Embryonic facial prominence (tissue), 1 donor: ENCODE measurements at regions not wholly inside any gene's neighbourhood (a gene's known extent, or its start where the extent isn't known, plus 50 kb on each side); places are given as distances from the start of the nearest gene placed in this dataset.

Experiments used
- DNase-seq: peaks from one replicate; pipeline ENCODE4 v3.0.0-alpha.2; 2016; ENCODE audit errors: extremely low spot score

DNA sequence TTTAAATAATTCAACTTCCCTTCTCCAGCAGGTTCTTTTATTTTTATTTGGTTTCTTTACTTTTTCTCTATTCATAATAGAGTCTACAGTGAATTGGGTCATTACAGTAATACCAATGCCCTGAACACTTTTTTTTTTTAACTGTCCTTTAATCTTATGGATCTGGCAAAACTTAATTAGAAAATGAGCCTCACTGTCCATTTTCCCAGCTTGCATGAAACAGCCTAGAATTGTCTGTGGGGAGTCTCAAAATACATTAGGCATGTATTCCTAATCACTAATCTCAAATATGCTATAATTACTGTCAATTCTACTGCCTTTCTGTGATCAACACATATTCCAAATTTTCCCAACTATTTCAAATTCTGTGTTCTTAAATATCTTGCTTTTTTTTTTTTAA, 406.8 kb downstream of the ANXA1 start:
- no peak for DNase-seq

DNA sequence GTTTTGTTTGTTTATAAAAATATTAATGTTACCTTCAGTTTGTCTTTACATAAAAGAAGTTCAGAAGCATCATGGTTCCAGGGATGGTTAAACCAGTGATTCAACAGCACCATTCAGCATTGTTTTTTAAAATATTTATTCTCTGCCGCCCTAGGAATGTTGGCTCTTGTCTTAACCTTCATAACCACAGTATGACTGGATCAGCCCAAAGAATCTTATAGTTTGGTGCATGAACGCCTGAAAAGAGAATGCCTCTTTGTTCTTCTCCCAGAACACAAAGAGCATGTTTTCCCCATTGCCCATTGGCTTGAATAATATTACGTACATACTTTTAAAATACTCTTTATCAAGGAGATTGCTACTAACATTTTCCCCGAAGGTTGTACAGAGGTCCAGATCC, 413.4 kb downstream of the ANXA1 start:
- no peak for DNase-seq

DNA sequence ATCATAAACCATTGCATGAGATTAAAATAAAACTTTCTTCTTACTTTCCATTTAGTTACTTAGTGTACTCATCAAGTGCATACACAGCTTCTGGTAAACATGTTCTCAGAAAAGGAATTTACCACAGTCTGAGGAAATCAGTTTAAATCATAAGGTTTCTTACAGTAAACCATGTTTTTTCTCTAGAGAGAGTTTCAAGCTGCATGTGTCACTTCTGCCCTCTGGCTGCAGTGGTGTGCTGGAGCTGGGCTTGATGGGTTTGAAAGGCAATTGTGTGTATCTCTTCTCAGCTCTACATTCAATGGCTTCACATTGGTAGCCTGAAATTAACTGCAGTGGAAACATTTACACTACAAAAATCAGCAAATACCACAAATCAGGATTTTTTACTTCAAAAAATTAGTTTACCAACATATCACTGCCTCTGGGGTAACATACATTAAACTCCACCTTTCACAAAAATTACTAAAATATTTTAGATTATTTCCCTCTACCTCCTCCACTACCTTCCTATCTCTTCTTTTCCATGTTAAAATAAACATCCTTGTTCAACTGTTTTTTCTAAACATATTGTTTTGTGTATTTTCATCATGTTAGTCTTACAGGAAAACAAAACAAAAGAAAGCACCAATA, 414.3 kb downstream of the ANXA1 start:
- DNase-seq, result no peak

DNA sequence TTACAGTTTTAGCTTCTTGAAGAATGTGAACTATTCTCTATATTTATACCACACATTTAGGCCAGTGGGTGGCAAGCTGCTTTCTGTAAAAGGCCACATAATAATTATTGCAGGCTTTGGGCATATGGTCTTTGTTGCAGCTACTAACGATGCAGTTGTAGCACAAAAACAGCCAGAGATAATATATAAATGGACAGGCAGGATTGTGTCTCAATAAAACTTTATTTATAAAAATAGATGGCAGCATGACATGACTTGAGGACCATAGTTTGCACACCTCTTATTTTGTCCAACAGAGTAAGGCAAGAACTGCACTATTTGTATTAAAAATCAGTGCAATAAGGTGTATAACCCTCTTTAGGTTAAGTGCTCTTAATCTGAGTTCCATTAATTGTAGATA, 415.0 kb downstream of the ANXA1 start:
- DNase-seq, result no peak

DNA sequence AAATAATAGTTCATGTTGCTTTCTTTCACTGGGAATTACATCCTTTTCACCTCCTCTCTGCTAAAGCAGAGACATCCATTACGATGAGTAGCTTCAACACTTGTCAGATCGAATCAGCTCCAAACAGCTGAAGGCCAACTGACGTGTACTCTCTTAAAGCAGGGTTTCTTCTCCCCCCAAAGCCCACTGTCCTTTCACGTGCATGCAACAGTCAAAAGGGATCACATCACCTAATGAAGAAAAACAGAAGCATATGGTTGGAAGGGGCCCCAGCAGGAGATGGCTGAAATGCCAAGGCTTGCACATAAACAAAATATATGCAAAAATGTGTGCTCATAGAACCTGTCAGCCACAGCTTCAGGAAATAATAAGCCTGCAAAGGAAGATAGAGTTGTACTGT, 421.6 kb downstream of the ANXA1 start:
- no peak for DNase-seq

DNA sequence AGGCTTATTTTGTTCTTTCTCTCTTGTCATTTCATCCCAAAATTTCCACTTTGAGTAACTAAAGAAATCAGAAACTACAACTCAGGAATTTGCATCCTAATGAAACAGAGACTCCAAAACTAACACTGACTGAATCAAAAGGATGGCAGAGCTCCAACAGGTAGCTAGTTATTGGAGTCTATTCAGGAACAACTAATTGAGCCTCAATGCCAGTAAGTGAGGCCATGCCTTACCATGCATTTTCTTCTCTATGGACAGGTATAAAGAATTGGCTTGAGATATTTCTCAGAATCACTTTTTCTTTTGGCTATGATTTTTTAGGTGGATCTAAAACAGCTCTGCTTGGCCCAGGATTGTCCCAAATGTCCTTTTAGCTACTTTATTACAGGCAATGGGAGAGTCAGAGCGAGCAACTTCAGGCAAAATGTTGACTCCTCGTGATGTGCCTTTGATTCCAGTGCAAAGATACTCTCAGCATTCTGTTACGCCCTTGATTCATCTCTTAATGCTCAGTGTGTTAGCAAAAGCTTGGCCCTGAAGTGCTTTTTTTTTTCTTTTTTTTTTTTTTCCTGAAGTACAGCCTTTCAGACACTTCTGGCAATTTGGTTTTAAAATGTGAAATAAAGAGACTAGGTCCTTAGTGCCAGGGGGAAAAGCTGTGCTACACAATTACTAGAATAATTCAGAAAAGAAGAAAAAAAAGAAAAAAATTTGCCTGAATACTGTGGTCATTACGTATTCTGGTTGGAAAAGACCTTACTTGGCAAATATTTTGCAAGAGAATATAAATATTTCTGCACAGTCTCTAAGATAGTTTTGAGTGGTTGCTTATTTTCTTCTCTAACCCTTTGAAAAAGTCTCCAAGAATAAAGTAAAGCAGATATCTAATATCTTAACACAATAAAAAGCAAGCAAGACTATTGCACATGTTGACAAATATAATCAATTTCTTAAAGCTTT, 423.7 kb downstream of the ANXA1 start:
- DNase-seq, result no peak

DNA sequence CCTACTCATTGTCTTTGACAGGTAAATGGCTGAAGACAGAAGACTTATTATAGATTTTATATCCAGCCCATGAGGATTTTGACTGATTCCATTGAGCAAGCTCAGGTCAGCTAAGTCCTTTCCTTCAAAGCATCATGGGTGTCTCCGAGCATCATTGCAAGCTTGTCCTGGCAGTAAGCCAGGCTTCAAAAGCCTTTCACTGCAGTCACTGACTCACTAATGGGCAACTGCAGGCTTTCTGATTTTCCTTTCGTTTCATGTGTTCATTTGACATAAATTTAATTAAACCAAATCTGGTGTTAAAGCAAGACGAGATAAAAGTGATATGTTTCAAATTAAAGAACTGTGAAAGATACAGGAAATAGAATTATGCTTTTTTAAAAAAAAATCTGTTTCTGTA, 426.2 kb downstream of the ANXA1 start:
- DNase-seq, result no peak

DNA sequence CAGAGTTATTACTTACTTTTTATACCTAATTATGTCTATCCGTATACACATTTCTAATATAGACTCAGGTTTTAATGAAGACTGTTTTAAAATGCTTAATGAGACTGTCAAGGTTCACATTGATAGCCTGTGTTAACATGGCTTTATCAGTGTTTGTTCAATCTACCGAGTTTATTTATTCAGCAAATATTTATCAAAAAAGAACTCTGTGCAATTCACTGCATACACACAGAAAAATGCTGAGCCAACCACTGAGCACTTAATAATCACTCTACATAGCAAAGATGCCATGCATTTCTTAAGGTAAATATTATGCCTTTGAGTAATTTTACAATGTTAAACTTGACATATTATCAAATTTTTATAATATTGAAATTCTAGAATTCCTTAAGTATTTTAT, 428.2 kb downstream of the ANXA1 start:
- no peak for DNase-seq

DNA sequence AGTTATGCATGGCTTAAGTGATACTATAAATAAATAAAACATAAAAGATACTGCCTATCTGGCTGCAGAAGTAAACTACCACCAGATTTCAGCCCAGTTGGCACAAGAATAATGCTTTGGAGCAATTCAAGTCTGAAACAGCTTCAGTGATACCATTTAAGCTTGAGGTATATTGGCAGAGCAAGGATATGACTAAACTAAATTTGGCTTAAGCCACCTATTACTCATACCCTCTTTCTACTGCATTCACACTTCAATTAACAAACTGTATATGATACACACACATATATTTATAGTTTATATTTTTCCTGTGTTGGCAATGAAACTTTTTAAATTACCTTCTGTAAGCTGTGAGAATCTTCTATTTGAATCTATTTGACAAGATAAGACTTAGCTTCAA, 431.9 kb downstream of the ANXA1 start:
- no peak for DNase-seq

DNA sequence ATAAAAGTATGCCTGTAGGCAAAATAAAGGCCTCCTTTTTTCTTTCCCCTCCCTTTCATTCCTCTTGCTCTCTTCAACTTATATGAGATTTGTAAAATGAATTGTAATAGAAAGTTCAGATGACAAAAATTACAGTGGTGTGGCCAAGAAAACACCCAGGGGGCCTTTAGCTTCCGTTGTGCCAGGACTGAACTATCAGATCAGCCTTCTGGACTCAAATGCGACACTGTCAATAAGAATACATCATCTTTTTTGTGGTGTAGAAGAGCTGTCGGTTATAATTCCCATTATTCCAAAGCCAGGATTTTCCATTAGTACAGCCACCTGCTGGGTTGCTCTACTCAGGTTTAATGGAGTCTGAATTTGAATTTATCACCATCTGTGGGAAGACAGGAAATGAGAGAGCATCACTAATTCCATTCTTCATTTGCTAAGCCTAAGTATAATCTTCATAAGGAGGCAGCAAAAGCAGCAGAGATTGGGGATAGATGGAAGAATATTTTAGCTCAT, 443.4 kb downstream of the ANXA1 start:
- DNase-seq, result no peak

DNA sequence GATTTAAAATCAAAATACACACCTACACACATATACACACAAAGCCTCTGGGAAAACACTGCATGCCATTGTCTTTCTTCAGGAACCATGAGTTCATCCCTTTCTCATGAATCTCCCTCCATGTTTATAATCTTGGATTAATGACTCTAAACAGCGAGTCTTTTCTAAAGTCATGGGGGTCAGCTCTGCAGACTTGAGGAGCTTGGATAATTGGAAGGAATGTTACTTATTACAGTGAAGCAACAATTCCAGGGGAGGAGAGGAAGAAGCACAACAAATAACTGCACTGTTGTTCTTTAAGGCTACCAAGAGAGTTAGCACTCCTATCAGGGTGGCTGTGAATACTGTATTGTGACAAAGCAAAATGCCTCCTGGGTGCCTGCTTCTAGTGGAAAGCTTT, 444.7 kb downstream of the ANXA1 start:
- DNase-seq, result no peak

DNA sequence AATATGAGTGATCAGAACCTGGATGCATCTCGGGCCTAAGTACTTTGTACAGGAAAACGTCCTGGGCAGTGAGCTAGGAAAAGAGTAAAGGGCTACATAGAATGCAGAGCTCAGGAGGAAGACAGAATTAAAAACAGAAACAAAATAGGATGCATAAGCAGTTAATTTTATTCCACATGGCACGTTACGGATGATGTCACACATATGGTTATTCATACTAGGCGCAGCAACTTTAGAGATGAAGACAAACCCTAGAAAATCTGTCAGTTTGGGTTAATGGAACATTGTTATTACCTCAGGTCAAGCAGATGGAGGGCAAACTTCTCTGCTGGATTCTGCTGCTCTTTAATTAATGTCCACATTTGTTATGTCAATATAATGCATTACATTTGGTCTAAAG, 445.4 kb downstream of the ANXA1 start:
- no peak for DNase-seq

DNA sequence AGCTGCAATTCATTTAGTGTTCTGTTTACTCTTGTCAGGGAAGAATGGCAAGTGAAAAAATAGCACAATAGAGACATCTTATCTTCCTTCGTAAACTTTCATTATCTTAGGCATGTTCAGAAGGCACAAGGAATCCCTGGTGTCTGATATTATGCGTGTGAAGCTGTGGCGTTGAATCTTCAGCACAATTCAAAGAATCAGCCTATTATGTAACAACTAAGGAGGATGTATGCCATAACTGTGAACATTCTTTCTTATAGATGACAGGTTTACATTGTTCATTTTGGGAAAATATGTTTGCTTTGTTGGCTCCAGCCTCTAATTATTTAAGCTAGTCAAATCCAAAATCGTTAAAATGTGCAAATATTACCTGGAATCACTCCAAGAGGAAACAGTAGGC, 446.1 kb downstream of the ANXA1 start:
- DNase-seq, result no peak

DNA sequence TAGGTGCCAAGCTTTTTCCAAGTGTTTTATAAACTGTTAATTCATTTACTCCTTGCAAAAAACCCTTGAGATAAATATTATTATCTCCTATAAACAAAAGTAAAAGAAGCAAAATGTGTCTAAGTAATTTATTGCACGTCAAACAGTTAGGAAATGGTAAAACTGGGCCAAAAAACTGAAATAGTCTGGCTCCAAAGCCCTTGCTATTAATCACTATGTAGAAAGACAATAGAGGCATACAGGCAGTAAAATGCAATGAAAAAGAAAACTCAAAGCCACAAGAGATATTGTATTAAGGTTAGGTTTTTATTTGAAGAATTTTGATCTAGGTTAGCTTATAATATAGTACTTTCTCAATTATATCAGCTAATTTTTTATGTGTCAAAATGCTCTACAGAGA, 457.7 kb downstream of the ANXA1 start:
- no peak for DNase-seq

DNA sequence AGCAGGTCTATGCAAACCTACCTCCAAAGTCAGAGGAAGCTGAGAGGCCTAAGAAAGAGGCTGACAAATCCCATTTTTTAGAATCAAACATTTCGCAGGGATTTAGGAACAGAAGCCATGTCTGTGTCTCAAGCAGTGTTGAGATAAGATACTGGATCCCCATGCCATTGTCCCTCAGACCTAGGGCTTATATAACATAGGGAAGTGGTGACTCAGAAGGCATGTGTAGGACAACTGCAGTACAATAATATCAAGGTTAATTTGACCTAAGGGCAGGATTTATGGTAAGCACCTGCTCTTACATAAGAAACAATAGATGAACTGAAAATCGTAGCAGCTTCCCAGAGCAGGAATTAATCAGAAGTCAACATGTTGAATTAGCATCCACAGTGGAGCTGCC, 459.4 kb downstream of the ANXA1 start:
- DNase-seq, result no peak

DNA sequence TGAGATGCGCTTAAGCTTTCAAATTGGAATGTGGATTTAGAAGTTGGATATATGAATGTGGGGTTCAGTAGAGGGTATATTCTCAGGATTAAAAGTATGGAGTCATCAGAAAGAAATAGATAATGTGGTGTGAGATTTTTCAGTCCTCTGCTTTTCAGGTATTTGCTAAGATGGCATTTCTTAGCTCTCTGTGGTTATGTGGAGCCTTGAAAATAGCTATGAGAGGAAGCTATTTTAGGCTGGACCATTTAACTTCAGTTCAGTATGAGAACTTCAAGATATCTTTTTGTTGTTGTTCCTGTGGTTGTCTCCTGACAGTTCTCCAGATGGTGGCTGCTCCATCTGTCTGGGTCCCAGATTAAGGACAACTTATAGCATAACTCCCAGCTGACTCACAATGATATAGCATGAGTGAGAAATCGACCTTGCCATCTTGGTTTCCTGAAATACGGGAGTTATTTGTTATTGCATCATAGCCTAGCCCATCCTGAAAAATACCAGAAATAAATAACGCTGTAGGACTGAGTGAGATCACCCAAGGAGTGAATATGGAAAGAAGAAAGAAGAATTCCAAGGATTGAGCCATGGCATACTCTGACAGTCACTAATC, 461.5 kb downstream of the ANXA1 start:
- no peak for DNase-seq

DNA sequence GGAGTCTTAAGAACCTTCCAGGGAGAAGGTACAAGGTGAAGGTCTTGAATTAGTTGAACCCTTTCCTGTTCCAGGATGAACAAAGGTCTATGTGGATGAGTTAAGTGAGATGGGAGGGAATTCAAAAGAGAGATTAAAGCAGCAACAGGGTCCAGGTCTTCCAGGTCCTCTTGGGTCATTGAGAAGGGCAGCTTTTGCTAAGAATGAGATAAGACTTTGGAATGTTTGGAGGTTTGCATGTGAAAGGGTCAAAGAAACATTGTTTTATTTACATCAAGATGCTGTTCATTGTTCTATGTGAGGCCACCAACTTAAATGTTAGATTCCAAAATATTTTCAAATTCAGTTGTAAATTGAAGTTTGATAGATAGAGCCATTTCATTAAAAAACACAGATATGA, 463.9 kb downstream of the ANXA1 start:
- no peak for DNase-seq

DNA sequence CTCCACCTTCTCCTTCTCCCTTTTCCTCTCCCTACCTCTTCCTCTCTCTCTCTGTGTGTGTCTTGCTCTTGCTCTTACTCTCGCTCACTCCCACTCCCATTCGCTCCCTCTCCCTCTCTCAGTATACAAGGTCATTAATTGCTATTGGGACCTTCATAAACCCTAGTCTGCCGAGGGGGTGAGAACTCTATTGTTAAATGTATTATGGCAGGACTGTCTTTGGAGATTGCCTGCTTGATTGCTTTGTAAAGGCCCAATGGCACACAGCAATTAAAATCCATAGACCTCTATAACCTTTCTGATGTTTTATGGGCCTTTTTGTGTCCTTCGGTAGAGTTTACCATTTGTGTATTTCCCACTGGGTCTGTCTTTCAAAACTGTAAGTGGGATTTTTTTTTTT, 465.9 kb downstream of the ANXA1 start:
- DNase-seq, result no peak

DNA sequence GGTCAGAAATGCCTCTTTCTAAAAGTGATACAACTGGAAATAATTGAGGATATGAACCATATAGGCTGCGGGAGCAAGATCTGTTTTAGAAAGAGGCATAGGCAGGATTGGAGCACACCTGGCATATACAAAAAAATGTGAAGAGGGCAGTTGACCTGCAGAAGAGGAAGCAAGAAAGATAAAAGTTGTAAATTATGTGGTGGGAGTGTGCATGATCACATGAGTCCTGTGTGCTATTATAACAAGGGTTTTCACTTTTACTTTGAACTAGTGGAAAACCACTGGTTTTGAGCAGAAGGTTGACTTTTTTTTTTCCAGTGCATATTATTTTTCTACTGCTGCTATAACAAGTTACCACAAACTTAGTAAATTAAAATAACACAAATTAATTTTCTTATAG, 489.3 kb downstream of the ANXA1 start:
- no peak for DNase-seq

DNA sequence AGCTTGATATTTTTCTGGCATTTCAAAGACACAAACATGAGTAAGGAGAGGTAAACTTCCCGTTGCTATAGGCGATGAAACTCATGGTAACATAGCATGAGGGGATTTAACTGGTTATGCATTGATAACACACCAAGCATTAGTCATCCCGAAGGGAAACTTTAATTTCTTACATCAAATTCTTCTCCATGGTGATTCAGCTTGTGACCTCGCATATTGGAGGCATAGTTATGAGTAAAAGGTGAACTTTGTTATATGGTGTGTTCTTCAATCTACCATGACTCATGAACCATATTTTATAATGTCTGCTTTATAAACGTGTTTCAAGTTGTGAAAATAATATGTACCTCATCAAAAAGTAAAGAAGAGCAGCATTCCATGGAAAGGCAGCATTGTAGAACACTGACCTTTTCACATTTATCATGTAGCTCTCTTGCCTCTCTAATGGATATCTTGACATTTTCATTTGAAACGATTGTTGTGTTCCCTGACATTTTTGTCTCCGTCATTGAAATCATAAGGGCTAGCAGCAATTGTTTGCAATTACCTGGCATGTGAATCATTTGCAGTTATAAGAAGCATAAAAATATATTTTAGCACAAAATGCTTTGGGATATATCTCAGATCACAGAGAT, 491.8 kb downstream of the ANXA1 start:
- DNase-seq, result no peak

DNA sequence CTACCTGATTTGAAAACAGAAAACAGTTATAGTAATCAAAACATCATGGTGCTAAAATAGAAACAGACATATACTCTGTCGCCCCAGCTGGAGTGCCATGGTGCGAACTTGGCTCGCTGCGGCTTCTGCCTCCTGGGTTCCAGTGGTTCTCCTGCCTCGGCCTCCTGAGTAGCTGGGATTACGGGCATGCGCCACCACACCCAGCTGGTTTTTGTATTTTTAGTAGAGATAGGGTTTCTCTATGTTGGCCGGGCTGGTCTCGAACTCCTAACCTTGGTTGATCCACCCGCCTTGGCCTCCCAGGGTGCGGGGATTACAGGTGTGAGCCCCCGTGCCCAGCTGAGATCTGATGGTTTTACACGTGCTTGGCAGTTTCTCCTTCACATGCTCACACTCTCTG, 495.9 kb downstream of the ANXA1 start:
- DNase-seq, result no peak

DNA sequence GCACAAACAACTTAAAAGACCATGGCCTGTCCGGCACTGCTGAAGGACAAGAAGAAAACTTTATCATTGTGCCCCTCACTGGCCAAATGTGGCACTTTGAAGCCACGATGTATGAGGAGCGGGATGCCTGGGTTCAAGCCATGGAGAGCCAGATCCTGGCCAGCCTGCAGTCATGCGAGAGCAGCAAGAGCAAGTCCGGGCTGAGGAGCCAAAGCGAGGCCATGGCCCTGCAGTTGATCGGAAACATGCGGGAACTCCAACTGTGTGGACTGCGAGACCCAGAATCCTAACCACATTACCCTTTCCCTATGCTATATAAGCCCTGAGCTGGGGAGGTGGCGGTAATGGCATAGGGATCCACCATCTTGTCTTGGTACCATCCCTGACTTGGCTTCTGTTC, 497.9 kb downstream of the ANXA1 start:
- DNase-seq, result no peak
